ENCODE measurements at regions not wholly inside any gene's neighbourhood (a gene's known extent, or its start where the extent isn't known, plus 50 kb on each side); places are given as distances from the start of the nearest gene placed in this dataset.

DNA sequence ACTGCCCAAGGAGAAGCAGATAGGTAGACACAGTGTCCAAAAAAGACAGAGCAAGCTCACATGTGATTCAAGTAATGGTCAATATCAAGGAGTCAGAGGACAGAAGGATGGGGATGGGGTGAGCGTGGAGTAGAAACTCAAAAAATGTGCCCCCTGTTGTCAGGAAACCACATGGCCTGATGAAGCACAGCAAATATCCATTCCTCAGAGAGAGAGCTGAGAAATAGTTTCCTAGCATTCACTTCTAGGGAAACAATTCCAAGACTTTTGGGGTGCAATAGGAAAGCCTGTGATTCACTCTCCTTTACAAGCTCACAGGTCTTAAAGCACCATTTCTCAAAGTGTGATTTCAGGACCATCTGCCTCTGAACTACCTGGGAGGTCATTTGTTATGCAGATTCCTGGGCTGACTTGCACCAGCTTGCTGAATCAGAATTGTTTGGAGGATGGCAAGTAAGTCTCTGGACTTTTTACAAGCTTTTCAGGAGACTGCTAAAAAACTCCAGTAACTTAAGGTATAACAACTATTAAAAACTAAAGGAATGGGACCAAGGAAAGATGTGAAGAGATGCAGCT is 432.8 kb downstream of the HDGFL1 start:
- TF ChIP-seq, protein P1, sequence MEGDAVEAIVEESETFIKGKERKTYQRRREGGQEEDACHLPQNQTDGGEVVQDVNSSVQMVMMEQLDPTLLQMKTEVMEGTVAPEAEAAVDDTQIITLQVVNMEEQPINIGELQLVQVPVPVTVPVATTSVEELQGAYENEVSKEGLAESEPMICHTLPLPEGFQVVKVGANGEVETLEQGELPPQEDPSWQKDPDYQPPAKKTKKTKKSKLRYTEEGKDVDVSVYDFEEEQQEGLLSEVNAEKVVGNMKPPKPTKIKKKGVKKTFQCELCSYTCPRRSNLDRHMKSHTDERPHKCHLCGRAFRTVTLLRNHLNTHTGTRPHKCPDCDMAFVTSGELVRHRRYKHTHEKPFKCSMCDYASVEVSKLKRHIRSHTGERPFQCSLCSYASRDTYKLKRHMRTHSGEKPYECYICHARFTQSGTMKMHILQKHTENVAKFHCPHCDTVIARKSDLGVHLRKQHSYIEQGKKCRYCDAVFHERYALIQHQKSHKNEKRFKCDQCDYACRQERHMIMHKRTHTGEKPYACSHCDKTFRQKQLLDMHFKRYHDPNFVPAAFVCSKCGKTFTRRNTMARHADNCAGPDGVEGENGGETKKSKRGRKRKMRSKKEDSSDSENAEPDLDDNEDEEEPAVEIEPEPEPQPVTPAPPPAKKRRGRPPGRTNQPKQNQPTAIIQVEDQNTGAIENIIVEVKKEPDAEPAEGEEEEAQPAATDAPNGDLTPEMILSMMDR (IDR thresholded peaks at IDR 0.05 in 2 of 3, conservative IDR thresholded peaks at IDR 0.05 in 1 of 3; ENCODE audit: borderline replicate concordance in 1 of 3, insufficient read depth in 1 of 3, low read depth in 2 of 3, low read length in 2 of 3): no peak
- no peak for TF ChIP-seq YY1 (IDR thresholded peaks at IDR 0.05; ENCODE audit: extremely low read depth, insufficient replicate concordance, low read depth, low read length)
